Colonic mucosa (tissue), 4 donors: ENCODE measurements at regions not wholly inside any gene's neighbourhood (a gene's known extent, or its start where the extent isn't known, plus 50 kb on each side); places are given as distances from the start of the nearest gene placed in this dataset.

Experiments used
- DNase-seq: peaks from one replicate; pipeline ENCODE4 v3.0.0-alpha.2; 2020
- H3K27ac ChIP-seq: fragments of 200-600 bp; one replicate; pipeline ENCODE4 v1.8.0; 2021
- H3K27me3 ChIP-seq: fragments of 200-600 bp; one replicate; pipeline ENCODE4 v1.8.0; 2021
- H3K36me3 ChIP-seq: fragments of 200-600 bp; one replicate; pipeline ENCODE4 v1.8.0; 2021
- H3K4me1 ChIP-seq: fragments of 200-600 bp; one replicate; pipeline ENCODE4 v1.8.0; 2021; ENCODE audit warnings: mild to moderate bottlenecking
- H3K4me3 ChIP-seq: fragments of 200-600 bp; one replicate; pipeline ENCODE4 v1.8.0; 2021
- H3K9ac ChIP-seq, 2 donors: one replicate each; pipeline ENCODE4 v1.7.0; 2013; ENCODE audit warnings: control low read depth in 2 of 2, low read depth in 2 of 2, low read length in 2 of 2
- H3K9me3 ChIP-seq: fragments of 200-600 bp; one replicate; pipeline ENCODE4 v1.8.0; 2021
- CTCF ChIP-seq: fragments of 200-600 bp; IDR thresholded peaks from one replicate; pipeline ENCODE4 v1.8.0; 2022; ENCODE audit warnings: antibody characterized with exemption, mild to moderate bottlenecking
- intact Hi-C: fragments of 100-400 bp; cut with DNase I; formaldehyde crosslinking; loops from one replicate; pipeline ENCODE4 v1.14.1; 2022
- donor health status: healthy.
- donor health status: DM: no; HTN: no; CAD: no.
- donor health status: DM: no; HTN: no; CAD: no.

DNA sequence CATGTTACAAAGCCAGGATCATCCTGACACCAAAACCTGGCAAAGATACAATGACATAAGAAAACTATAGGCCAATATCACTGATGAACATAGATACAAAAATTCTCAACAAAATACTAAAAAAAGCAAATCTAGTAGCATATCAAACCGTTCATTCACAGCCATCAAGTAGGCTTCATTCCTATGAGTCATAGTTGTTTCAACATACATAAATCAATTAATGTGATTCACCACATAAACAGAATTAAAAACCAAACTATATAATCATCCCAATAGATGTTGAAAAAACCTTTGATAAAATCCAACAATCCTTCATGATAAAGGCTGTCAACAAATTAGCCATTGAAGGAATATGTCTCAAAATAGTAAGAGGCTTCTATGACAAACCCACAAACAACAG, 1007.2 kb upstream of the RAG2 start:
- intact Hi-C loops: no loop called here

GRCh38 chr11:37598381-37598780, 1000.3 kb upstream of the RAG2 start:
- Histone ChIP-seq H3K27me3 (no peaks in the 10 kb centered on the region), H3K9me3 (peaks cover 4% of the 10 kb centered on the region), H3K4me1 (no peaks in the 10 kb centered on the region), H3K4me3 (no peak overlapping the region), H3K36me3 (no peaks in the 10 kb centered on the region), H3K9ac (no peak overlapping the region), H3K27ac (no peak overlapping the region)
- DNase-seq: no peak
- TF ChIP-seq CTCF: no peak
- intact Hi-C loops: no loop called here

More for the DNA sequence above, 1007.2 kb upstream of the RAG2 start:
- Histone ChIP-seq H3K9ac (no peak overlapping the region), H3K27me3 (no peaks in the 10 kb centered on the region), H3K4me1 (no peaks in the 10 kb centered on the region), H3K36me3 (no peaks in the 10 kb centered on the region), H3K27ac (no peak overlapping the region), H3K4me3 (no peak overlapping the region), H3K9me3 (no peaks in the 10 kb centered on the region)
- no peak for DNase-seq
- no peak for TF ChIP-seq CTCF

DNA sequence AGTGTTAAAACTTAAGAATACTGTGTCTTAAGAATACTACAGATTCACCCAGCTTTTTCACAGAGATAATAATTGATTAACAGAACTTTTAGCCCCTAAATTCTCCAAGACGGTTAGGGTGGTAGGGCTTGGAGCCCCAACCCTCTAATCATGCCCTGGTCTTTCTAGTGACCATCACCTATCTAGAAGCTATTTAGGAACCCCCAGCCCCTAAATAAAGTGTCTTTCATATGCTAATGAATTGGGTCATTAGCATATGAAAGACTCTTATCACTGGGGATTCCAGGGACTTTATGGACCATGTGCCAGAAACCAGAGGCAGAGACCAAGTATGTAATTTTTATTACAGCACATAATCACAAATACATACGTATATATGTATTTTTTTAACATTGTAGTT, 999.7 kb upstream of the RAG2 start:
- intact Hi-C loops: no loop called here
- DNase-seq: no peak
- H3K36me3 ChIP-seq: no peaks in the 10 kb centered on the region
- H3K9ac ChIP-seq: no peak overlapping the region
- peaks cover 4% of the 10 kb centered on the region for H3K9me3 ChIP-seq
- no peak for TF ChIP-seq CTCF
- H3K4me3 ChIP-seq: no peak overlapping the region
- H3K27ac ChIP-seq: no peak overlapping the region
- no peaks in the 10 kb centered on the region for H3K4me1 ChIP-seq
- no peaks in the 10 kb centered on the region for H3K27me3 ChIP-seq

- Histone ChIP-seq H3K27me3 (no peaks in the 10 kb centered on the region), H3K36me3 (no peaks in the 10 kb centered on the region), H3K9ac (no peak overlapping the region), H3K9me3 (peaks cover 4% of the 10 kb centered on the region), H3K4me3 (no peak overlapping the region), H3K4me1 (no peaks in the 10 kb centered on the region), H3K27ac (no peak overlapping the region)
- intact Hi-C loops: no loop called here
- DNase-seq: no peak
- TF ChIP-seq CTCF: no peak
These were observed 997.8 kb upstream of the RAG2 start for GRCh38 chr11:37595845-37596244.

DNA sequence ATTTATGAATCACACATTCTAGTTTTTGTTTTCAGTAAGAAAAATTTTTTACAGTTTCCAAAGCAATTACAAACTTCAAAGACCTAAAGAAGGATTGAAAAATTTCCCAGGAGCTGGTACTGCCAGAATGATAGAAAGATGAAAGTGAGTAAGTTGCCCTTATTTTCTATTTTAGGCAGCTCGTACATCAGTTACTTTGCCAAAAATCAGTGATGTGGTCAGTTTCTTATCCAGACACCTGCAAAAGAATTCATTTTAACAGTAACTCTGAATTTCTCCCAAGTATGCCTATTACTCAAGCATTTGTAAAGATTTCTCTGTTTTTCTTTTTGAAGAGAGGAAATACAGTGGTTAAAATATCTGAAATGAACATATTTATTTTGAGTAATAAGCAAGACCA, 976.3 kb upstream of the RAG2 start:
- TF ChIP-seq CTCF: no peak
- no peak for DNase-seq
- Histone ChIP-seq H3K4me1 (no peaks in the 10 kb centered on the region), H3K27me3 (no peaks in the 10 kb centered on the region), H3K36me3 (no peaks in the 10 kb centered on the region), H3K9ac (no peak overlapping the region), H3K9me3 (no peaks in the 10 kb centered on the region), H3K4me3 (no peak overlapping the region), H3K27ac (no peak overlapping the region)
- intact Hi-C loops: no loop called here
